ENCODE measurements at regions not wholly inside any gene's neighbourhood (a gene's known extent, or its start where the extent isn't known, plus 50 kb on each side); places are given as distances from the start of the nearest gene placed in this dataset.

DNA sequence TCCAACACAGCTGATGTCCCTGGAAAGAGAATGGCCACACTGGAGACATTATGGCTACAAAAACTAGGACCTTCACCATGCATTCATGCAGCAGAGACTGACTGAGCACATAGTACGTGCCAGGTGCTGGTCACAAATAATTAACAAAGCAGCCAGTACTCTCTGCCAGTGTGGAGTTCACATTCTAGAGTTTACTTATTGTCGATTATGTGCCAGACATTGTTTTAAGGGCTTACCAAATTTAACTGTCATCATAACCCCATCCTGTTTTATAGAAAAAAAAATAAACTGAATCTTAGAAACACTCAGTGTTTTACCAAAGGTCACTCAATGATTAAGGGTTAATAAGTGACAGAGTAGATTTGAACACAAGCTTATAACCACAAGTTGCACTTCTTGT lies 143.3 kb downstream of the RRAGC start:
- DNase-seq = no peak

- DNase-seq = no peak
Observed at GRCh38 chr1:38715415-38715814, 144.2 kb downstream of the RRAGC start.

- DNase-seq = no peak
Observed at GRCh38 chr1:38712046-38712445, 147.5 kb downstream of the RRAGC start.

GRCh38 chr1:38708701-38709258 lies 150.8 kb downstream of the RRAGC start:
- DNase-seq = no peak

GRCh38 chr1:38701088-38701487 lies 158.5 kb downstream of the RRAGC start:
- no peak for DNase-seq

DNA sequence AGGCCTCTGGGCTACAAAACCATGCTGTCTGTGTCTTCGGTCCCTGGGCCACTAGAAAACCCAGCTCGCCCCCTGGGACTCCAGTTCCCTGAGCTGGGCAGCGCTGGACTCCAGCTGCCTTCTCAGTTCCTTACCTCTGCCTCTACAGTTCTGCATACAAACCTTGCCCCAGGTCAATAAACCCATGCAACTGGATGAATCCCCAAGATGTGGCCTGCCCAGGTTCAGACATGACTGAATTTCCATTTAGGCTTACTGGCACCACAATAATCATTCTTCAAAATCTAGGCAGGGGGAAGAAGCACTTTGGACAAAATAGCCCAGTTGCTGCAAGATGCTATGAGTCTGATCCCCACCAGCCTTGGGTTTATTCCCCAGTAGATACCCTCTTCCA lies 159.5 kb downstream of the RRAGC start:
- no peak for DNase-seq

- no peak for DNase-seq
Observed at GRCh38 chr1:38699330-38700076, 160.1 kb downstream of the RRAGC start.

- DNase-seq = no peak
Observed at GRCh38 chr1:38697387-38697786, 162.2 kb downstream of the RRAGC start.

GRCh38 chr1:38696371-38696770 lies 163.2 kb downstream of the RRAGC start:
- no peak for DNase-seq

DNA sequence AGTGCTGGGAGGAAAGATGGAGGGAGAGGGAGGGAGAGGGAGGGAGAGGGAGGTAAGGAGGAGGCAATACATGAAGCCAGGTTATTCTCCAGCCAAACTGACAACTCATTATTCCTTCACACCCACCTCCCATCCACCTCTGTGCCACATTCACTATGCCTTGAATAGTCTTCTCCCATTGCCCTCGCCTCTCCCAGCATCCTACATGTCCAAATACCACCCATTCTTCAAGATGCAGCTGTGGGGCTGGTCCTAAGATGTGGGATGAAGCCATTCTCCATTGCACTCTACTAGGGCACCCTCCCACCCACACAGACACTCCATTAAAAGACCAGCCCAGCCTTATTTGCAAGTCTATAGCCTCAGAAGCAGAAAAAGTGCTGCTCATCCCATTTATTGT lies 165.8 kb downstream of the RRAGC start:
- no peak for DNase-seq

DNA sequence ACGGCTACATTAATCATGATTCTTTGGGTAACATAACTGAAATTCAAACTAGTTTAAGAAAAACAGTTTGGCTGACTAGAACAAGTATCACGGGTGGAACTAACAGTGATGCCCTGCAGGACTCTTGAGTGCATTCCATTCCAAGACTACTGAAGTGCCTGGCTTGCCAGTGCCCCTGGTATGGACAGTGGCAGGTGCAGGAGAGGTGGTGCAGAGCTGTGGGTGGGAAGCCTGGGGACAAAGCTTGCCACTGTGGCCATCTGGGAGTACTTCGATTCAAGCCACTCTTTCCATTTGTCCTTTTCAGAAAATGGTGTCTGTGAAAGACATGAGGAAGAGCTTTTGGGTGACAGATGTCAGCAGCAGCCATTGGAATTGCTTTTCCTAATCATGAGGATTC lies 166.5 kb downstream of the RRAGC start:
- DNase-seq = no peak

DNA sequence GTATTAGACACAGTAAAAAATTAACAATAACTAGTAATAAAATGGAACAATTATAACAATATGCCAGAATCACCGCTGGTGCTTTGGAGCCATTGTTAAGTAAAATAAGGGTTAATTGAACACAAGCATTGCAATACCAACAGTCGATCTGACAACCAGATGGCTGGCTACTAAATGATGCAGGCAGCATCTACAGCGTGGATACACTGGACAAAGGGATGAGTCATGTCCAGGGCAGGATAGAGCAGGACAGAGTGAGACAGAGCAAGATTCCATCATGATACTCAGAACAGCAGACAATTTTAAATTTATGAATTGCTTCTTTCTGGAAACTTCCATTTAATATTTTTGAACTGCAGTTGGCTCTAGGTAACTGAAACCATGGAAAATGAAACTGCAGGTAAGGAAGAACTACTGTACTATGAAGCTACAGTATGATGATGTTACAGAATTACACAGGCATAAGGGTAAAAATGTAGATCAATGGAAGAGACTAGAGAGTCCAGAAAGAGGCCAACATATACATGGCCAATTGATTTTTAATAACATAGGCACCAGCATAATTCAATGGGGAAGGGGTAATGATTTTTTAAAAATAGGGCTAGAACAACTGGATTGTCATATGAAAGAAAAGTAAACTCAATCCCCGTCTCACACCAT lies 168.7 kb downstream of the RRAGC start:
- no peak for DNase-seq

DNA sequence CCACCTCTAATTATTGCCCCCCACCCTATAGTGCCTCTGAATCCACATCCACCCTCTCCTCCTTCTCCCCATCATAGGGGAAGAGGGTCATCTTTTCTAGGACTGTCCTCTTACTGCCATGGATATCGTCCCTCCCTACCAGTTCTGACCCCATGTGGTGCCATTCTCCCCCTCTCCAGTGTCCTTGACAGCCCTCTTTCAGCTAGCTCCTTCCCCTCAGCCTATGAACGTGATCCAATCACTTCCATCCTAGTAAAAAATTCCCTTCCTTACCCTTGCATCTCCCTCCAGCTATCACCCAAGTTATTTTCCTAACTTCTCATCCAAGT lies 172.7 kb downstream of the RRAGC start:
- no peak for DNase-seq

DNA sequence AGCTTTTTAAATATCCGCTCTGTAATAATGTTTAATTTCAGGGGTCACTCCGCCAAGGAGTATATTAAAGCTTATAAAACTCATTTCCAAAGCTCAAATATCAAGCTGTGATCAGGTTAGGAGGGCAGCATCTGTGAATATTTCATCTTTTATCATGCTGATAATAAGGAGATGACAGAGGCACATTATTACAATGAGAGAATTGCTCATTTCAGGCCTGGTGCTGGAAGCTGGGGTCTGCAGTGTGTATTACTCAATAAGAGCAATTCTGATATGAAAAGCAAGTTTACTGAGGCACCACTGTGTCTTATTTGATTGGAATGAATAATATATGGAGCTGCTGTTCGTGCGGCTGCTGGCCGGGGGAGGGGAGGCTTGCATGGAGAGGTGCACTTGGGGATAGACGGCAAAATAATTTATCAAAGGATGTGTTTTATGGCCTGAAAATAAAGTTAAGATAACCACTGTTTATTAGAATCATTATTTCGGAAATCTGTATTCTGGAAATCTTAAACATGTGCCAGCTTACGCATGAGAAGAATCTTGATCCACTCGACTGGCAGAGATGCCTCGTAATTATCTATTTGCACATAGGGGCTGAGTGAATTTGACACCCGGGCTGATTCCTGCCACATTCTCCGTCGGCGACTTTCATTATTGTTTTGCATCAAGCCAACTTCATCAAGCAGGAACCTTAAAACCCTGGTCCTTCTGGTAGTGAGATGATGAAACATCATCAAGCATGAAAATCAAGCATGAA lies 173.2 kb downstream of the RRAGC start:
- no peak for DNase-seq

DNA sequence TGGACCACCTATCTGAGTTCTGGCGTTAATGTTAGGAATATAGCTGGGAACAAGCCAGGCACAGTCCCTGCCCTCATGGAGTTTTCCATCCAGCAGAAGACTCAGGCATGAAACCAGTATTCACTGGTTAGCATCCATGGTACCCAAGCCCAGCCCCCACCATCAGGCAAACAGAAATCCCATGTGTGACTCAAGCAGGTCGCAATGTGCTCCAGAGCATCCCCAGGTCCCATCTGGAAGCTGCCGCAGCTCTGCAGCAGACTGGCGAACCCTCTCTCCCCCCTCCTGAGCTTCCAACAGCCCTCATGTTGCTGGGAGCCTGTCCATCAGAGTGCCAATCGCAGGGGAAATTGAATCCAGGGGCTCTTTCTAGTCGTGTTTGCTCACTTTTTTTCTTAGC lies 174.2 kb downstream of the RRAGC start:
- DNase-seq = no peak

DNA sequence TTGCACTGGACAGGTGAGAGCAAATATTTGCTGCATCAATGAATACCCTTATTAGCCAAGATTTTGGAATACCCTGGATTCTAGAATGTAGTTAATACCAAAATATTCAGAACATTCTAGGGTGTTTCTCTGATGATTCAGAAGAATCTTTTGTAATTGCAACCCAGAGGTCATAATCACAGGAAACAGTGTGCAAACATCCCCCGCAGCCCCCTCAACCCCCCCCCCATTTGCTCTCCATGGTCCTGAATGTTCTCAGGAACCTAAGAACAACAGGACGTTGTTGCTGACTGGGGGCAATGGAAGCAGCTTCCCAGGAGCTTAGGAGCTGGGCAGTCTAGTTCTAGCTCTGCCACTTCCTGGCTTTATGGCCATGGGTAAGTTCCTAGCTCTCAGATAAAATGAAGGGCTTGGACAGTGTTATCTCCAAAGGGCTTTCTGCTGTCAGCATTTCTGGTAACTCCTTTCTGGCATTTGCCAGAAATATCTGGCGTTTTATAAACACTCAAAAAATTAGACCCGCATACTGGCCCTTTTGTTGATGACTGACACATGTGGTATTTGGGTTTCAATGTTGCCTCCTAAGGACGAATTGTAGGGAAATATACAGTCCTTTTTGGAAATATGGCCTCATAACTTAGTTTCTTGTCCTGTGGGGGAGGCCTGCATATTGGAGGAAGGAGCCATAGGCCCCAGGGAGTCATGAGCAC lies 178.6 kb downstream of the RRAGC start:
- DNase-seq = no peak

DNA sequence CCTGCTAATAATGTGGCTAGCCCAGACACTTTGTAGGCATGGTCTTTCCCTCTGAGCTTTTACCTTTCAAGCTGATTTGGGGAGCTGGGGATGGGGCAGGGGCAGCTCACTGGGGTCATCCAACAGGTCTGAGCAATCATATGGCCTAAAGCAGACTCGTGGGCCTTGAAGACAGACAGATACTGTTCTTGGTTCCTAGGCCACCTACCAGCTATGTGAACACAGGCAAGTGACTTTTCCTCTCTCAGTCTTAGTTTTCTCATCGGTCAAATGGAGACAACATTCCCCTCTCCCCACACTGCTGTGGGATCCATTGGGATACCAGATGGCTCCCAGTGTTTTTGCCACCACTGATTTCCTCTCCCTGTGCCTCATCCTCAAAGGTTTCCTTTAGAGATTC lies 181.8 kb downstream of the RRAGC start:
- DNase-seq = no peak

- DNase-seq = no peak
Observed at GRCh38 chr1:38677311-38677710, 182.3 kb downstream of the RRAGC start.

DNA sequence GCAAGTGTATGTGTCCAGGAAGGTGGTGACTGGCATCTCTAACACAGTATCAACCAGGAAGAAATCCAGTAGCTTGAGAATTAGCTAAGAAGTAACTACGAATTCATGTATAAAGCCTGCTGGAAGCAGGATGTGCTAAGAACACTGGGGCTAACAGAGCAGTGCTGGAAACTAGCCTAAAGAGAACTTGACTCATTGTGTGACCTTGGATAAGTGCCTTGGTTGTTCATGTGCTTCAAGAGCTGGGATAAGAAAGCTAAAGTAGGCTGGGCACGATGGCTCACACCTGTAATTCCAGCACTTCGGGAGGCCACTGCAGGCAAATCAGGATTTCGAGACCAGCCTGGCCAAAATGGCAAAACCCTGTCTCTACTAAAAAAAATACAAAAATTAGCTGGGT lies 186.9 kb downstream of the RRAGC start:
- DNase-seq = no peak

DNA sequence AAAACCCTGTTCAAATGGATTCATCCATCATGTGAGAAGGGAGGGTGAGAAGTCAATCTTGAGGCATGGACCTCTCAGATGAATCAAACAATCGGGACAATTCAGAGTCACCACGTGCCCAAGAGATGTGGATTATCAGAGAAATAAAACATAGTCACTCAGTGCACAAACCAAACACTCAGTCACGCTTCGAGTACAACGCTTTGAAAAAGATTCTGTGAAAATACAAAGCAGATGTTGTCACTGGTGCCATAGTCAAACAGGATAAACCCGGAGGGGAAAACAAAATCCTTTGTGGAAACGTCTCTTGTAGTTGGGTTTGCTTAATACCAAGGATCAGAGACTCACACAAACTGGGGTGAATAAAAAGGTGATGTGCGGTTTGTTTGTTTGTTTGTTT lies 188.4 kb downstream of the RRAGC start:
- DNase-seq = no peak

GRCh38 chr1:38670544-38671122 lies 188.9 kb downstream of the RRAGC start:
- DNase-seq = no peak

DNA sequence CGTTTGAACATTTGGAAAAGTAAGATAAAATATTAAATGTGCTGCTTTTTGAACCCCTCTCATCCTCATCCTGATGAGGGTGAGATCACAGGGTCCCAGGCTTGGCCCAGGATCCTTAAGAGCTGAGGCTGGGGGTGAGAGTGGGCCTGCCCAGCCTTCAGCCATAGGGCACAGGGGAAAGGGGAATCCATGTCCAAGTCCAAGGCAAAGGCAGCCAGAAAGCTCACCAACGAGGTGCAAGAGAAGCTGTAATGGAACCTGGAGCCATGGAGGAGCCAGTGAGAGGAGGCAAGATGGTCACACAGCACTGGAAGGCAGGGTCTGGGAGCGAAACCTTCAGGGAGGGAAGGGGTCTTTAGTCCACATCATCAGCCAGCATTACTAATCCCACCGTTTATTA lies 191.9 kb downstream of the RRAGC start:
- DNase-seq = no peak

DNA sequence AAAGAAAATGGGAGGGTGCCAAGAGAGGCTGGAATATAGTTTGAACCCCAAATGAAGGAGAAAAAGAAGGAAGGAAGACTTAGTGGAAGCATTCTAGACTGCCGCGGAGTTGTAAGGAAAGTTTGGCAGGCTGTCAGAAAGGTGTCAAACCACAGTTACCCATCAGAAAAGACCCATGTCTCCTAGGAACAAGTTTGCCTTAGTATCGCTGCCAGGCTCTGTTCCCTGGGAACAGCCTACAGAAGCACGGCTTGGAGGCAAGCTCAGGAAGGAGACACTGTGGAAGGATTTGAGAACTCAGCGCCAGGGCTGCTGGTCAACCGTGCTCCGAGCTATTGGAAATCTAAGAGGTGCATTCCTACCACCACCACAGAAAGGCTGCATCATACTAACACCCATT lies 197.4 kb downstream of the RRAGC start:
- DNase-seq = no peak
